Fibroblast of mammary gland (primary cell): ENCODE measurements at regions not wholly inside any gene's neighbourhood (a gene's known extent, or its start where the extent isn't known, plus 50 kb on each side); places are given as distances from the start of the nearest gene placed in this dataset.

Source experiments
- DNase-seq: peaks from one replicate; pipeline ENCODE4 v3.0.0-alpha.2; 2010; ENCODE audit warnings: low read depth
- H3K4me3 ChIP-seq: 2 replicates; pipeline ENCODE4 v1.5.1; 2011; ENCODE audit warnings: low read depth, mild to moderate bottlenecking, low read length, moderate library complexity; ENCODE audit not compliant: control insufficient read depth
- CTCF ChIP-seq: conservative IDR thresholded peaks from 2 replicates; pipeline ENCODE4 v1.5.1; 2011; ENCODE audit warnings: low read depth, low read length, inconsistent platforms; ENCODE audit not compliant: control insufficient read depth, insufficient read depth

- TF ChIP-seq CTCF, result no peak
- DNase-seq, result peak; percentile 81
- no peak overlapping the region for H3K4me3 ChIP-seq
Observed at GRCh38 chr5:44002381-44002901, 386.8 kb downstream of the FGF10 start.

- peak; percentile 12 for DNase-seq
- no peak for TF ChIP-seq CTCF
- no peak overlapping the region for H3K4me3 ChIP-seq
Observed at GRCh38 chr5:44001675-44002380, 387.4 kb downstream of the FGF10 start.

GRCh38 chr5:44001236-44001635 lies 388.0 kb downstream of the FGF10 start:
- no peak for DNase-seq
- H3K4me3 ChIP-seq, result no peak overlapping the region
- TF ChIP-seq CTCF, result no peak

- DNase-seq, result peak; percentile 77
- TF ChIP-seq CTCF, result no peak
- no peak overlapping the region for H3K4me3 ChIP-seq
Observed at GRCh38 chr5:43997647-43998272, 391.5 kb downstream of the FGF10 start.

- TF ChIP-seq CTCF, result no peak
- no peak for DNase-seq
- H3K4me3 ChIP-seq, result no peak overlapping the region
Observed at GRCh38 chr5:43996221-43996620, 393.0 kb downstream of the FGF10 start.

GRCh38 chr5:43994352-43994708 lies 391.4 kb downstream of the NNT start:
- TF ChIP-seq CTCF, result no peak
- no peak overlapping the region for H3K4me3 ChIP-seq
- no peak for DNase-seq
